ENCODE measurements at regions not wholly inside any gene's neighbourhood (a gene's known extent, or its start where the extent isn't known, plus 50 kb on each side); places are given as distances from the start of the nearest gene placed in this dataset.

GRCh38 chr11:115626414-115626813 lies 122.2 kb upstream of the CADM1 start:
- Histone ChIP-seq H3K27me3 (no peaks in the 10 kb centered on the region), H3K9me3 (no peaks in the 10 kb centered on the region), H3K4me1 (no peaks in the 10 kb centered on the region), H3K36me3 (replicated peaks in 1 of 2; ENCODE audit: insufficient read depth in 1 of 2, low read depth in 2 of 2) (no peaks in the 10 kb centered on the region), H3K4me3 (no peak overlapping the region), H3K27ac (no peak overlapping the region)
- ATAC-seq (no peak), DNase-seq (no peak)
- intact Hi-C loops (cut with DNase I): no loop called here
- TF ChIP-seq POLR2A (IDR thresholded peaks at IDR 0.05) (no peak), CTCF (IDR thresholded peaks at IDR 0.05) (no peak)
- WGBS, 2 donors: 38 to 61% methylated on average over 2 of the region's 2 CpGs

- Histone ChIP-seq H3K9me3 (no peaks in the 10 kb centered on the region), H3K27me3 (no peaks in the 10 kb centered on the region), H3K4me1 (no peaks in the 10 kb centered on the region), H3K27ac (no peak overlapping the region), H3K4me3 (no peak overlapping the region), H3K36me3 (replicated peaks in 1 of 2; ENCODE audit: insufficient read depth in 1 of 2, low read depth in 2 of 2) (no peaks in the 10 kb centered on the region)
- ATAC-seq: no peak
- no peak for DNase-seq
- TF ChIP-seq POLR2A (IDR thresholded peaks at IDR 0.05) (no peak), CTCF (IDR thresholded peaks at IDR 0.05) (no peak)
- WGBS, 2 donors: 65 to 70% methylated on average over 5 of the region's 5 CpGs
- intact Hi-C loops (cut with DNase I): no loop called here
Observed at GRCh38 chr11:115625502-115625901, 121.3 kb upstream of the CADM1 start.

- intact Hi-C loops (cut with DNase I): no loop called here
- Histone ChIP-seq H3K27me3 (no peaks in the 10 kb centered on the region), H3K9me3 (no peaks in the 10 kb centered on the region), H3K4me3 (no peak overlapping the region), H3K4me1 (no peaks in the 10 kb centered on the region), H3K27ac (no peak overlapping the region), H3K36me3 (replicated peaks in 1 of 2; ENCODE audit: insufficient read depth in 1 of 2, low read depth in 2 of 2) (no peaks in the 10 kb centered on the region)
- no peak for TF ChIP-seq CTCF (IDR thresholded peaks at IDR 0.05)
- no peak for TF ChIP-seq POLR2A (IDR thresholded peaks at IDR 0.05)
- DNase-seq: no peak
- WGBS, 2 donors: 71 to 74% methylated on average over 7 of the region's 7 CpGs
- no peak for ATAC-seq
Observed at GRCh38 chr11:115624065-115624464, 119.8 kb upstream of the CADM1 start.

- intact Hi-C loops (cut with DNase I): no loop called here
Observed at GRCh38 chr11:115623021-115623451, 118.8 kb upstream of the CADM1 start.

More at GRCh38 chr11:115623021-115623451, 118.8 kb upstream of the CADM1 start:
- Histone ChIP-seq H3K27me3 (no peaks in the 10 kb centered on the region), H3K4me3 (no peak overlapping the region), H3K9me3 (no peaks in the 10 kb centered on the region), H3K4me1 (no peaks in the 10 kb centered on the region), H3K36me3 (replicated peaks in 1 of 2; ENCODE audit: insufficient read depth in 1 of 2, low read depth in 2 of 2) (no peaks in the 10 kb centered on the region), H3K27ac (no peak overlapping the region)
- no peak for TF ChIP-seq POLR2A (IDR thresholded peaks at IDR 0.05)
- no peak for TF ChIP-seq CTCF (IDR thresholded peaks at IDR 0.05)
- 47 to 80% methylated on average over 1 to 9 of the region's 9 CpGs for WGBS, 2 donors
- ATAC-seq (peak; percentile 50), DNase-seq (peak; percentile 19 to 55 (median 39))
